ENCODE measurements at regions not wholly inside any gene's neighbourhood (a gene's known extent, or its start where the extent isn't known, plus 50 kb on each side); places are given as distances from the start of the nearest gene placed in this dataset.

DNA sequence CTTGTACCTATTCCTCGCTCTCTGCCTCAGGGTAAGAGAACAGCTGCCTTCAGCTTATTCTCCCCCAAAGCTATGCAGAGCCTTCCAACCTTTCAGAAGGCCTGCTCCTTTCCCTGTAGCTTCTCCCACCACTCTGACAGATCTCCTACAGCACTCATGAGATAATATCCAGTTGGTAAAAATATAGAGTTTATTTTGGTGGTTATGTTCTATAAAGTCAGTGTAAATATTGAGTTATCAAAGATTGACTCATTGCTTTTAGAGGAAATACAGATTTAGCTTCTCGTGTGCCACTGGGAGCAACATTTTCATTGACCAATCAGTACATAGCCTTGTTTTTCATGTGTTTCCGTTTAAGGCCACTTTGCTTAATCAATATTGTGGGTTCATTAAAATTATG, 216.2 kb upstream of the TECRL start:
- H3K27ac Mint-ChIP-seq: no peak overlapping the region
- no peaks in the 10 kb centered on the region for H3K27me3 Mint-ChIP-seq
- POLR2A ChIA-PET: no interaction called here
- no peak for DNase-seq
- H3K9me3 Mint-ChIP-seq: peaks cover 4 to 19% (median 9%) of the 10 kb centered on the region in 3 donors
- WGBS (ENCODE audit: insufficient coverage): no CpG with 5 or more reads among the region's 3 CpGs
- no peak overlapping the region for H3K4me3 Mint-ChIP-seq
- no peaks in the 10 kb centered on the region for H3K27me3 ChIP-seq (replicated peaks in 1 of 2; ENCODE audit: control insufficient read depth in 2 of 2, extremely low read depth in 1 of 2, insufficient read depth in 2 of 2, low read length in 1 of 2)
- CTCF ChIA-PET: interaction anchor here in 1 of 2 donors (0.7 kb wide), 1 partner anchor 1279 kb away, joined by 4 read pairs; no protein-coding TSS in a partner anchor
- no peaks in the 10 kb centered on the region for H3K4me1 Mint-ChIP-seq
- H3K4me1 ChIP-seq (ENCODE audit: control insufficient read depth in 1 of 2, extremely low read depth in 1 of 2, insufficient read depth in 2 of 2, low read length in 2 of 2): no peaks in the 10 kb centered on the region
- no peak overlapping the region for H3K27ac ChIP-seq (ENCODE audit: low read length)
- H3K9me3 ChIP-seq: peaks cover 2% of the 10 kb centered on the region
- H3K36me3 Mint-ChIP-seq: no peaks in the 10 kb centered on the region
- H3K4me3 ChIP-seq (ENCODE audit: control insufficient read depth in 1 of 2, extremely low read depth in 1 of 2, low read length in 1 of 2): no peak overlapping the region
- no peak for ATAC-seq (replicated peaks in 1 of 4)
- no peaks in the 10 kb centered on the region for H3K36me3 ChIP-seq (ENCODE audit: control insufficient read depth in 2 of 2, extremely low read depth in 1 of 2, insufficient read depth in 1 of 2, low read length in 1 of 2)

- H3K4me1 Mint-ChIP-seq: no peaks in the 10 kb centered on the region
- H3K27ac Mint-ChIP-seq: no peak overlapping the region
- no peaks in the 10 kb centered on the region for H3K27me3 Mint-ChIP-seq
- Histone ChIP-seq H3K9me3 (no peaks in the 10 kb centered on the region), H3K4me1 (ENCODE audit: control insufficient read depth in 1 of 2, extremely low read depth in 1 of 2, insufficient read depth in 2 of 2, low read length in 2 of 2) (no peaks in the 10 kb centered on the region), H3K4me3 (ENCODE audit: control insufficient read depth in 1 of 2, extremely low read depth in 1 of 2, low read length in 1 of 2) (no peak overlapping the region), H3K27ac (ENCODE audit: low read length) (no peak overlapping the region), H3K27me3 (replicated peaks in 1 of 2; ENCODE audit: control insufficient read depth in 2 of 2, extremely low read depth in 1 of 2, insufficient read depth in 2 of 2, low read length in 1 of 2) (no peaks in the 10 kb centered on the region), H3K36me3 (ENCODE audit: control insufficient read depth in 2 of 2, extremely low read depth in 1 of 2, insufficient read depth in 1 of 2, low read length in 1 of 2) (no peaks in the 10 kb centered on the region)
- no CpG with 5 or more reads among the region's 3 CpGs for WGBS (ENCODE audit: insufficient coverage)
- ATAC-seq (replicated peaks in 1 of 4) (no peak), DNase-seq (no peak)
- H3K4me3 Mint-ChIP-seq: no peak overlapping the region
- CTCF ChIA-PET: no interaction called here
- POLR2A ChIA-PET: no interaction called here
- H3K36me3 Mint-ChIP-seq: no peaks in the 10 kb centered on the region
- H3K9me3 Mint-ChIP-seq: peaks cover 0 to under 1% (median 0%) of the 10 kb centered on the region in 3 donors
Measured at GRCh38 chr4:64617800-64618199, 208.6 kb upstream of the TECRL start.

DNA sequence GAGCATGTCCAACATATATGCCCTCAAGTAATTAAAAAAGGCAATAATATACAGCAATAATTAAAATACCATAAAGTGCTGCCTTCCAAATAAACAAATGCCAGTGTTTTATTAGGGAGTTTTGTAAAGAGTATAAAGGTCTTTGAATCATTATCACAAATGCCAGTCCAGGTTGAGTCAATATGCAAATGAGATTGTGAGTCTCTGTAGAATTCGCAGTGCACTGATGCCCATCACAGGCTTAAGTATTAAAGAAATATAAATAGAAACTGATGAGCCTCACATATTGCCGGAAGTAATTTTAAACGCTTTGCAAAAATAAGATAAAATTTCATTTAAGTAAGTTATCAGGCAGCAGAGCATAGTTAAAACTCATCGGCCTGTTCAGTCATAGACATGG, 205.0 kb upstream of the TECRL start:
- H3K36me3 Mint-ChIP-seq: no peaks in the 10 kb centered on the region
- Histone ChIP-seq H3K27ac (ENCODE audit: low read length) (no peak overlapping the region), H3K4me3 (ENCODE audit: control insufficient read depth in 1 of 2, extremely low read depth in 1 of 2, low read length in 1 of 2) (no peak overlapping the region), H3K36me3 (ENCODE audit: control insufficient read depth in 2 of 2, extremely low read depth in 1 of 2, insufficient read depth in 1 of 2, low read length in 1 of 2) (no peaks in the 10 kb centered on the region), H3K4me1 (ENCODE audit: control insufficient read depth in 1 of 2, extremely low read depth in 1 of 2, insufficient read depth in 2 of 2, low read length in 2 of 2) (no peaks in the 10 kb centered on the region), H3K9me3 (no peaks in the 10 kb centered on the region), H3K27me3 (replicated peaks in 1 of 2; ENCODE audit: control insufficient read depth in 2 of 2, extremely low read depth in 1 of 2, insufficient read depth in 2 of 2, low read length in 1 of 2) (no peaks in the 10 kb centered on the region)
- ChIA-PET POLR2A (no interaction called here), CTCF (no interaction called here)
- H3K27me3 Mint-ChIP-seq: no peaks in the 10 kb centered on the region
- no peak overlapping the region for H3K27ac Mint-ChIP-seq
- H3K4me3 Mint-ChIP-seq: no peak overlapping the region
- H3K9me3 Mint-ChIP-seq: peaks cover 3 to 4% (median 4%) of the 10 kb centered on the region in 3 donors
- H3K4me1 Mint-ChIP-seq: no peaks in the 10 kb centered on the region
- ATAC-seq (replicated peaks in 1 of 4) (no peak), DNase-seq (no peak)
- WGBS (ENCODE audit: insufficient coverage): 60% methylated on average over 1 of the region's 4 CpGs

- no peaks in the 10 kb centered on the region for H3K36me3 ChIP-seq (ENCODE audit: control insufficient read depth in 2 of 2, extremely low read depth in 1 of 2, insufficient read depth in 1 of 2, low read length in 1 of 2)
- H3K9me3 Mint-ChIP-seq: peaks cover 3 to 4% (median 4%) of the 10 kb centered on the region in 3 donors
- H3K4me3 Mint-ChIP-seq: no peak overlapping the region
- no CpG with 5 or more reads among the region's 2 CpGs for WGBS (ENCODE audit: insufficient coverage)
- no peaks in the 10 kb centered on the region for H3K4me1 ChIP-seq (ENCODE audit: control insufficient read depth in 1 of 2, extremely low read depth in 1 of 2, insufficient read depth in 2 of 2, low read length in 2 of 2)
- ATAC-seq (replicated peaks in 1 of 4) (no peak), DNase-seq (no peak)
- CTCF ChIA-PET: no interaction called here
- H3K27ac ChIP-seq (ENCODE audit: low read length): no peak overlapping the region
- H3K27ac Mint-ChIP-seq: no peak overlapping the region
- no peaks in the 10 kb centered on the region for H3K27me3 ChIP-seq (replicated peaks in 1 of 2; ENCODE audit: control insufficient read depth in 2 of 2, extremely low read depth in 1 of 2, insufficient read depth in 2 of 2, low read length in 1 of 2)
- no peak overlapping the region for H3K4me3 ChIP-seq (ENCODE audit: control insufficient read depth in 1 of 2, extremely low read depth in 1 of 2, low read length in 1 of 2)
- H3K9me3 ChIP-seq: no peaks in the 10 kb centered on the region
- H3K27me3 Mint-ChIP-seq: no peaks in the 10 kb centered on the region
- H3K4me1 Mint-ChIP-seq: no peaks in the 10 kb centered on the region
- POLR2A ChIA-PET: no interaction called here
- no peaks in the 10 kb centered on the region for H3K36me3 Mint-ChIP-seq
Measured at GRCh38 chr4:64613046-64613445, 203.8 kb upstream of the TECRL start.

- CTCF ChIA-PET: no interaction called here
- Mint-ChIP-seq H3K27ac (no peak overlapping the region), H3K9me3 (peaks cover 0 to 12% (median 3%) of the 10 kb centered on the region in 3 donors), H3K27me3 (no peaks in the 10 kb centered on the region), H3K4me1 (no peaks in the 10 kb centered on the region), H3K36me3 (no peaks in the 10 kb centered on the region), H3K4me3 (no peak overlapping the region)
- H3K9me3 ChIP-seq: no peaks in the 10 kb centered on the region
- no peak overlapping the region for H3K4me3 ChIP-seq (ENCODE audit: control insufficient read depth in 1 of 2, extremely low read depth in 1 of 2, low read length in 1 of 2)
- WGBS (ENCODE audit: insufficient coverage): no CpG with 5 or more reads among the region's 1 CpG
- ATAC-seq (replicated peaks in 1 of 4) (no peak), DNase-seq (no peak)
- H3K27ac ChIP-seq (ENCODE audit: low read length): no peak overlapping the region
- H3K4me1 ChIP-seq (ENCODE audit: control insufficient read depth in 1 of 2, extremely low read depth in 1 of 2, insufficient read depth in 2 of 2, low read length in 2 of 2): no peaks in the 10 kb centered on the region
- POLR2A ChIA-PET: interaction anchor here in 1 of 2 donors (0.7 kb wide), 1 partner anchor 18 kb away, joined by 7 read pairs; no protein-coding TSS in a partner anchor
- H3K36me3 ChIP-seq (ENCODE audit: control insufficient read depth in 2 of 2, extremely low read depth in 1 of 2, insufficient read depth in 1 of 2, low read length in 1 of 2): no peaks in the 10 kb centered on the region
- no peaks in the 10 kb centered on the region for H3K27me3 ChIP-seq (replicated peaks in 1 of 2; ENCODE audit: control insufficient read depth in 2 of 2, extremely low read depth in 1 of 2, insufficient read depth in 2 of 2, low read length in 1 of 2)
Measured at GRCh38 chr4:64598066-64598465, 188.8 kb upstream of the TECRL start.

GRCh38 chr4:64594723-64595122, 185.5 kb upstream of the TECRL start:
- no peak overlapping the region for H3K27ac Mint-ChIP-seq
- no peaks in the 10 kb centered on the region for H3K4me1 ChIP-seq (ENCODE audit: control insufficient read depth in 1 of 2, extremely low read depth in 1 of 2, insufficient read depth in 2 of 2, low read length in 2 of 2)
- ChIA-PET CTCF (interaction anchor here in 1 of 2 donors (0.6 kb wide), 1 partner anchor 66 kb away, joined by 3 read pairs; no protein-coding TSS in a partner anchor), POLR2A (no interaction called here)
- no peaks in the 10 kb centered on the region for H3K9me3 ChIP-seq
- H3K4me1 Mint-ChIP-seq: no peaks in the 10 kb centered on the region
- no peak overlapping the region for H3K27ac ChIP-seq (ENCODE audit: low read length)
- no peaks in the 10 kb centered on the region for H3K27me3 Mint-ChIP-seq
- no peak for DNase-seq
- no peaks in the 10 kb centered on the region for H3K36me3 Mint-ChIP-seq
- no peaks in the 10 kb centered on the region for H3K36me3 ChIP-seq (ENCODE audit: control insufficient read depth in 2 of 2, extremely low read depth in 1 of 2, insufficient read depth in 1 of 2, low read length in 1 of 2)
- no peak for ATAC-seq (replicated peaks in 1 of 4)
- H3K4me3 Mint-ChIP-seq: no peak overlapping the region
- peaks cover 2 to 21% (median 4%) of the 10 kb centered on the region in 3 donors for H3K9me3 Mint-ChIP-seq
- H3K27me3 ChIP-seq (replicated peaks in 1 of 2; ENCODE audit: control insufficient read depth in 2 of 2, extremely low read depth in 1 of 2, insufficient read depth in 2 of 2, low read length in 1 of 2): no peaks in the 10 kb centered on the region
- no peak overlapping the region for H3K4me3 ChIP-seq (ENCODE audit: control insufficient read depth in 1 of 2, extremely low read depth in 1 of 2, low read length in 1 of 2)

- Mint-ChIP-seq H3K27ac (no peak overlapping the region), H3K4me3 (no peak overlapping the region), H3K36me3 (no peaks in the 10 kb centered on the region), H3K9me3 (peaks cover 4 to 27% (median 9%) of the 10 kb centered on the region in 3 donors), H3K27me3 (no peaks in the 10 kb centered on the region), H3K4me1 (no peaks in the 10 kb centered on the region)
- no peaks in the 10 kb centered on the region for H3K36me3 ChIP-seq (ENCODE audit: control insufficient read depth in 2 of 2, extremely low read depth in 1 of 2, insufficient read depth in 1 of 2, low read length in 1 of 2)
- H3K27ac ChIP-seq (ENCODE audit: low read length): no peak overlapping the region
- no peak overlapping the region for H3K4me3 ChIP-seq (ENCODE audit: control insufficient read depth in 1 of 2, extremely low read depth in 1 of 2, low read length in 1 of 2)
- ATAC-seq (replicated peaks in 1 of 4) (no peak), DNase-seq (no peak)
- no peaks in the 10 kb centered on the region for H3K4me1 ChIP-seq (ENCODE audit: control insufficient read depth in 1 of 2, extremely low read depth in 1 of 2, insufficient read depth in 2 of 2, low read length in 2 of 2)
- WGBS (ENCODE audit: insufficient coverage): no CpG with 5 or more reads among the region's 5 CpGs
- ChIA-PET POLR2A (no interaction called here), CTCF (no interaction called here)
- H3K27me3 ChIP-seq (replicated peaks in 1 of 2; ENCODE audit: control insufficient read depth in 2 of 2, extremely low read depth in 1 of 2, insufficient read depth in 2 of 2, low read length in 1 of 2): no peaks in the 10 kb centered on the region
- H3K9me3 ChIP-seq: no peaks in the 10 kb centered on the region
Measured at GRCh38 chr4:64588507-64588906, 179.3 kb upstream of the TECRL start.
